Smooth muscle cell (in vitro differentiated cells): ENCODE measurements at regions not wholly inside any gene's neighbourhood (a gene's known extent, or its start where the extent isn't known, plus 50 kb on each side); places are given as distances from the start of the nearest gene placed in this dataset.

Experiments
- DNase-seq: peaks from one replicate; lab custom pipeline; 2025; ENCODE audit not compliant: unreplicated experiment; lab: John Stamatoyannopoulos, UW
- H2AFZ ChIP-seq: fragments of 200-600 bp; sonication (generic); 2 replicates; pipeline ENCODE4 v1.6.0; 2016; ENCODE audit warnings: antibody characterized with exemption, low read depth, mild to moderate bottlenecking
- H3F3A ChIP-seq: fragments of 200-600 bp; sonication (generic); 2 replicates; pipeline ENCODE4 v1.6.0; 2017; ENCODE audit warnings: antibody characterized with exemption, low read depth
- H3K27ac ChIP-seq: fragments of 200-600 bp; sonication (generic); 2 replicates; pipeline ENCODE4 v1.5.1; 2016; ENCODE audit warnings: low read depth, mild to moderate bottlenecking
- H3K27me3 ChIP-seq: fragments of 200-600 bp; sonication (generic); 2 replicates; pipeline ENCODE4 v1.6.1; 2016; ENCODE audit warnings: low read depth, mild to moderate bottlenecking
- H3K36me3 ChIP-seq: fragments of 200-600 bp; sonication (generic); 2 replicates; pipeline ENCODE4 v1.5.1; 2016; ENCODE audit warnings: low read depth
- H3K4me1 ChIP-seq: fragments of 200-600 bp; sonication (generic); 2 replicates; pipeline ENCODE4 v1.5.1; 2016; ENCODE audit warnings: low read depth
- H3K4me2 ChIP-seq: fragments of 200-600 bp; sonication (generic); 2 replicates; pipeline ENCODE4 v1.6.0; 2016; ENCODE audit warnings: mild to moderate bottlenecking
- H3K4me3 ChIP-seq: fragments of 200-600 bp; sonication (generic); 2 replicates; pipeline ENCODE4 v1.5.1; 2016; ENCODE audit warnings: mild to moderate bottlenecking
- H3K79me2 ChIP-seq: fragments of 200-600 bp; sonication (generic); 2 replicates; pipeline ENCODE4 v1.6.0; 2016; ENCODE audit warnings: low read depth, mild to moderate bottlenecking
- H3K9ac ChIP-seq: fragments of 200-600 bp; sonication (generic); 2 replicates; pipeline ENCODE4 v1.6.0; 2016; ENCODE audit warnings: low read depth
- H3K9me3 ChIP-seq: fragments of 200-600 bp; sonication (generic); replicated peaks from 2 replicates; pipeline ENCODE4 v1.5.1; 2016; ENCODE audit warnings: low read depth
- H4K20me1 ChIP-seq: fragments of 200-600 bp; sonication (generic); 2 replicates; pipeline ENCODE4 v1.6.0; 2016; ENCODE audit warnings: low read depth
- CTCF ChIP-seq: fragments of 200-600 bp; sonication (generic); IDR thresholded peaks from 2 replicates; pipeline ENCODE4 v1.5.1; 2017; ENCODE audit warnings: borderline replicate concordance, mild to moderate bottlenecking, antibody characterized with exemption; ENCODE audit not compliant: insufficient read depth, poor library complexity, severe bottlenecking
- WGBS: methylation state at CpG from one replicate; pipeline ENCODE4 v1.1.7; 2016; ENCODE audit warnings: low lambda C conversion rate; 5-methylcytosine and 5-hydroxymethylcytosine counted together

- WGBS, result 97% methylated on average over 7 of the region's 7 CpGs
- Histone ChIP-seq H4K20me1 (no peaks in the 10 kb centered on the region), H3K79me2 (no peaks in the 10 kb centered on the region), H3F3A (peaks cover 10% of the 10 kb centered on the region), H3K9me3 (no peaks in the 10 kb centered on the region), H3K4me3 (no peak overlapping the region), H3K9ac (no peak overlapping the region), H2AFZ (no peak overlapping the region), H3K27me3 (no peaks in the 10 kb centered on the region), H3K4me2 (no peak overlapping the region), H3K4me1 (peaks cover 10% of the 10 kb centered on the region), H3K27ac (no peak overlapping the region), H3K36me3 (no peaks in the 10 kb centered on the region)
- no peak for DNase-seq
- TF ChIP-seq CTCF, result no peak
Measured at GRCh38 chr1:234902774-234903547, 225.7 kb downstream of the TOMM20 start.

GRCh38 chr1:234901491-234902049 lies 227.1 kb downstream of the TOMM20 start:
- Histone ChIP-seq H3K4me3 (no peak overlapping the region), H3K79me2 (no peaks in the 10 kb centered on the region), H3K9ac (no peak overlapping the region), H3K36me3 (no peaks in the 10 kb centered on the region), H3F3A (no peaks in the 10 kb centered on the region), H4K20me1 (no peaks in the 10 kb centered on the region), H3K9me3 (no peaks in the 10 kb centered on the region), H3K4me2 (no peak overlapping the region), H3K27me3 (no peaks in the 10 kb centered on the region), H2AFZ (no peak overlapping the region), H3K4me1 (peaks cover 10% of the 10 kb centered on the region), H3K27ac (no peak overlapping the region)
- WGBS, result 80% methylated on average over 10 of the region's 10 CpGs
- no peak for DNase-seq
- TF ChIP-seq CTCF, result no peak

- no peaks in the 10 kb centered on the region for H3K36me3 ChIP-seq
- no peak overlapping the region for H3K27ac ChIP-seq
- peaks cover 10% of the 10 kb centered on the region for H3K4me1 ChIP-seq
- H2AFZ ChIP-seq, result no peak overlapping the region
- DNase-seq, result no peak
- H3F3A ChIP-seq, result no peaks in the 10 kb centered on the region
- H3K4me3 ChIP-seq, result no peak overlapping the region
- no peak overlapping the region for H3K9ac ChIP-seq
- no peak overlapping the region for H3K4me2 ChIP-seq
- no peak for TF ChIP-seq CTCF
- H4K20me1 ChIP-seq, result no peaks in the 10 kb centered on the region
- no peaks in the 10 kb centered on the region for H3K27me3 ChIP-seq
- no peaks in the 10 kb centered on the region for H3K79me2 ChIP-seq
- WGBS, result 94% methylated on average over 3 of the region's 3 CpGs
- H3K9me3 ChIP-seq, result no peaks in the 10 kb centered on the region
Measured at GRCh38 chr1:234900595-234900994, 228.0 kb downstream of the TOMM20 start.

GRCh38 chr1:234899730-234900072 lies 228.9 kb downstream of the TOMM20 start:
- H2AFZ ChIP-seq, result peak overlapping the region; percentile 80
- no peak for DNase-seq
- peak overlapping the region; percentile 38 for H3K9ac ChIP-seq
- no peaks in the 10 kb centered on the region for H3K9me3 ChIP-seq
- H3F3A ChIP-seq, result no peaks in the 10 kb centered on the region
- H3K27ac ChIP-seq, result peak overlapping the region; percentile 78
- H3K4me2 ChIP-seq, result peak overlapping the region; percentile 74
- no peaks in the 10 kb centered on the region for H4K20me1 ChIP-seq
- no peak overlapping the region for H3K4me3 ChIP-seq
- no peaks in the 10 kb centered on the region for H3K79me2 ChIP-seq
- 80% methylated on average over 13 of the region's 13 CpGs for WGBS
- H3K27me3 ChIP-seq, result no peaks in the 10 kb centered on the region
- peaks cover 10% of the 10 kb centered on the region for H3K4me1 ChIP-seq
- TF ChIP-seq CTCF, result no peak
- H3K36me3 ChIP-seq, result no peaks in the 10 kb centered on the region
